Daoy (cell line): ENCODE measurements at regions not wholly inside any gene's neighbourhood (a gene's known extent, or its start where the extent isn't known, plus 50 kb on each side); places are given as distances from the start of the nearest gene placed in this dataset.
A peak's percentile ranks its signal among the peaks of the same experiment; 100 is the strongest.
"Not testable (repeated sequence)": the region's sequence is repeated elsewhere in the genome, so short reads cannot be mapped to it uniquely, and the experiment has no call there.

Experiments
- DNase-seq: peaks from one replicate; pipeline ENCODE4 v3.0.0-alpha.2; 2015; ENCODE audit warnings: low read depth

- DNase-seq = no peak
Measured at GRCh38 chr3:184477940-184478339, 83.6 kb upstream of the EPHB3 start.

- DNase-seq = no peak
Measured at GRCh38 chr3:184479426-184480126, 82.0 kb upstream of the EPHB3 start.

GRCh38 chr3:184480831-184481230 is 80.8 kb upstream of the EPHB3 start:
- DNase-seq = no peak

DNA sequence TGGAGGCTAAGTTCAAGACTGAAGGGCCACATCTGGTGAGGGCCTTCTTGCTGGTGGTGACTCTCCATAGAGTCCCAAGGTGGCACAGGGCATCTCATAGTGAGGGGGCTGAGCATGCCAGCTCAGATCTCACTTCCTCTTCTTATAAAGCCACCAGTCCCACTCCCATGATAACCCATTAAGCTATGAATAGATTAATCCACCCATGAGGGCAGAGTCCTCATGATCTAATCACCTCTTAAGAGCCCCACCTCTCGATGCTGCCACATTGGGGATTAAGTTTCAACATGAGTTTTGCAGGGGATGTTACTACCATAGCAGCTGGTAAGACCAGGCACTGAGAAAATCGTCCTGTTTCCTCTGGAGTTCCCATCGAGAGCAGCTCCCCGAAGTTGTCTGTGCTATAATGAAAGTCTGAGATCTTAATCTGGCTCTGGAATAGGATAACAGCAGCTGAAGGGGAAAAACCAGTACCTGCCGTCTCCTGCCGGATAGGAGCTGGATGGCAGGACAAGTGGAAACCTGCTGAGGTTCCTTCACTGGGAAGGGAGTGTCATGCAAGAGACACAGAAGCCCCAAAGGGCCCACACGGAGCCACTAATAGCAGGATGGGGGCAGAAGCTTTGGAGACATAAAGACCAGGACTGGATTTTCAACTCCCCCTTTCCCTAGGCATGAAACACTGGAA is 79.5 kb upstream of the EPHB3 start:
- DNase-seq = no peak

- no peak for DNase-seq
Measured at GRCh38 chr3:184485241-184485640, 76.3 kb upstream of the EPHB3 start.

DNA sequence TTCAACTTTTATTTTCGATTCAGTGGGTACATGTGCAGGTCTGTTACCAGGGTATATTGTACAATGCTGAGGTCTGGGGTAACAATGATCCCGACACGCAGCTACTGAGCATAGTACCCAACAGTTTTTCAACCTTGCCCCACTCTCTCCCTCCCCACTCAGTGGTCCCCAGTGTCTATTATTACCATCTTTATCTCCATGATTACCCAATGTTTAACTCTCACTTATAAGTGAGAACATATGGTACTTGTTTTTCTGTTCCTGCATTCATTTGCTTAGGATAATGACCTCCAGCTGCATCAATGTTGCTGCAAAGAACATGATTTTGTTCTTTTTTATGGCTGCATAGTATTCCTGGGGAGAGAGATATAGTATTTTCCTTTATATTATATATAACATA is 75.7 kb upstream of the EPHB3 start:
- DNase-seq = no peak

DNA sequence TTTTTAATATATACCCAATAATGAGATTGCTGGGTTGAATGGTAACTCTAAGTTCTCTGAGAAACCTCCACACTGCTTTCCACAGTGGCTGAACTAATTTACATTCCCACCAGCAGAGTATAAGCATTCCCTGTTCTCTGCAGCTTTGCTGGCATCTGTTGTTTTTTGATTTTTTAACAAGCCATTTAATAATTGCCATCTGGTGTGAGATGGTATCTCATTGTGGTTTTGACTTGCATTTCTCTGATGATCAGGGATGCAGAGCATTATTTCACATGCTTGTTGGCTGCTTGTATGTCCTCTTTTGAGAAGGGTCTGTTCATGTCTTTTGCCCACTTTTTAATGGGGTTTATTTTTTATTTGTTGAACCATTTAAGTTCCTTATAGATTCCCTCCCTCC is 75.0 kb upstream of the EPHB3 start:
- no peak for DNase-seq

DNA sequence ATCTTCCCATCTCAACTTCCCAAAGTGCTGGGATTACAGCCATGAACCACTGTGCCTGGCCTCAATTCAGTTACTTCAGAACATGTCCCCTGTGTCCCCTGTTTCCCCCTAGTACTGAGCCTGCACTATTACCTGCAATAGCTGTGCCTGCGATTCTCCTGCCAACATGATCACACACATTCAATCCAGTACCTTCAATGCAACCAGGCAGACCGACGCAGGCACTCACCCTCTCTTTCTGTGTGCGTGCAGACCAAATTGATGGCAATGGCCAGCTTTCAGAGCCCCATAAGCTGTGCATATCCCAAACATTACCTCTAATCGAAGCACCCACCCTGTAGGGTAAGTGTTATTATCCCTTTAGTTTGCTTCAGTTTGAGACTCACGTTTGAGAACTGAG is 73.0 kb upstream of the EPHB3 start:
- DNase-seq = no peak

DNA sequence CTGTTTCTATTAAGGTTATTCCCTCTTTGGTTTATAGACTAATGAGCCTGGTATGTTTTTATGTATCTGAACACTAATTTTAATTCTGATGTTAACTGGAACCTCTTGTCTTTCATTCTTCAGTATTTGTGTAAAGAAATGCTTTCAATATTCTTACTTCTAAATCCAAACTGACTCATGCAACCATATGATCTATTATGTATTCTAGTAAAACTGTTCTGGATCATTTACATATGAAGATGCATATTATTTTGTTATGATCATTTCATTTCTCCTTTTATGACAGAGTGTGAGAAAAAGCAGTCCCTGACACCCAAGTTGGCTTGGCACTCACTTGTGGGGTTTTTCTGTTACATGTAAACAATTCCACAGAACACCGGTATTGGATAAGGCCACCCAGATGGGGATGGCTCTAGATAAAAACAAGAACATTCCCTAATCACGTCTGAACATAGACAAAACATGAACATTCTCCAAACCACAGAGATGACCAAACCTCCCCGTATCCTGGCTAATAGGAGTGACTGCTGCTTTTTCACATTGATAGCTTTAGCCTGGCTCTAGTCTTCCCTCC is 72.2 kb upstream of the EPHB3 start:
- DNase-seq = peak; percentile 58

DNA sequence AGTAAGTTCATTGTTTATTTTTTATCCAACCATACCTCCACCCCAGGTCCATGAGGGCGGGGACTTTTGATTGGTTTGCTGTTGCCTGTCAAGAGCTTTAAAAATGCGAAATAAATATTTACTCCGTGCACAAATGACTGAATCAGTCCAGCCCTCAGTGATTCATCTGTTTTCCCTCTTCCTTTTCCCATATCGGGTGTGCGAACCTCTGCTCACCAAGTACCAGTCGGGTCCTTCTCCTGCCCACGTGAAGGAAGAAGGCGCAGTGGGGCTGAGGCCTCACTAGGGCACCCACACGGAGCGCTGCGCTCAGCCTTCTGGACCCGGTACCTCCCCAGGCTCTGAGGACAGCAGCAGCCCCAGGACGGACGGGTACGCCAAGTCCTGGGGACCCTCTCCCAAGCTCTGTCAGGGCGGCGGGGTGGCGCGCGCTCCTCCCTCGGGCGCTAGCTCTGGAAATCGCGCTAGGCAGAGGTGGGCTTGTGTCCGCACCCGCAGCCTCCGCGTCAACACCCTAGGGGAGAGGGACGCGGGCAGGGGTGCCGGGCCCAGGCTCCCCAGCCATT is 70.5 kb upstream of the EPHB3 start:
- peak; percentile 69 for DNase-seq

- no peak for DNase-seq
Measured at GRCh38 chr3:184491867-184492615, 69.5 kb upstream of the EPHB3 start.

GRCh38 chr3:184496933-184497332 is 64.7 kb upstream of the EPHB3 start:
- DNase-seq = no peak

GRCh38 chr3:184497804-184498203 is 63.8 kb upstream of the EPHB3 start:
- no peak for DNase-seq

GRCh38 chr3:184498986-184499606 is 62.5 kb upstream of the EPHB3 start:
- DNase-seq = no peak

DNA sequence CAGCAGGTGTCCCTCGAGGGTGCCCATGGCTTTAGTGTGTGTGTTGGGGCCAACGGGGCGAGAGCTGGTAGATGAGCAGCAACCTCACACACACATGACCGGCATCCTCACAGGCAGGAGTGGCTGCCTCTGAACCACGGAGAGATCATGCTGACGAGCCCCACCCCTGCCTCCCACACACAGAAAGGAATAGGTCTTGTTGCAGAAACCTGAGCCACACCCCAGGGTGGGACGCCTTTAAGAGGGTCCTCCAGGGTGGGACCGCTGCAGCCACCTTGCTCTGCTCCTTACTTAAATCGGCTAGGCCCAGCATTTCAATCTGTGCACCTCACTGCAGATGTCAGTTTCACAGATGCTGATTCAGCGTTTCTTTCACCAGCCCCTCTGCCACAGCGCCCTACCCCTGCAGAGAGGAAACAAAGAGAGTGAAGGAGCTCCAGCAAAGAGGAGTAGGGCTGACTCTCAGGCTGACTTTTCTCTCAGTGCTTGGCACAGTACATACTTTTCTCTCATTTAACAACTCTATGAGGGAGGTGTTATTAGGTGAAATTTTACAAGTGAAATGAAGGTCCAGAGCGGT is 61.2 kb upstream of the EPHB3 start:
- no peak for DNase-seq

GRCh38 chr3:184502123-184502667 is 59.4 kb upstream of the EPHB3 start:
- no peak for DNase-seq

GRCh38 chr3:184502841-184503240 is 58.7 kb upstream of the EPHB3 start:
- DNase-seq = not testable (repeated sequence)

DNA sequence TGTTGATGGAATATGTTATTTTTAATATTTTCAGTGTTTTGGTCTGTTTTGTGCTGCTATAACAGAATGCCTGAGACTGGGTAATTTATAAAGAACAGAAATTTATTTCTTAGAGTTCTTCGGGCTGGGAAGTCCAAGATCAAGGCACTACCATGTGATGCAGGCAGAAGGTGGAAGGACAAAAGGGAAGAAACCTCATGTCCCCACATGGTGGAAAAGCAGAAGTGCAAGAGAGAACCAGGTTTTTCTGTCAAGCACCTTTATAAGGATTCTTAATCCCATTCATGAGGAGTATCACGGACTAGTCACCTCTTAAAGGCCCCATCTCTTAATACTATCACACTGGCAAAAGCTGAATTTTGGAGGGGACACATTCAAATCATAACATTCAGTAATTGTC is 57.9 kb upstream of the EPHB3 start:
- DNase-seq = no peak

GRCh38 chr3:184505076-184505878 is 56.3 kb upstream of the EPHB3 start:
- peak; percentile 47 for DNase-seq

DNA sequence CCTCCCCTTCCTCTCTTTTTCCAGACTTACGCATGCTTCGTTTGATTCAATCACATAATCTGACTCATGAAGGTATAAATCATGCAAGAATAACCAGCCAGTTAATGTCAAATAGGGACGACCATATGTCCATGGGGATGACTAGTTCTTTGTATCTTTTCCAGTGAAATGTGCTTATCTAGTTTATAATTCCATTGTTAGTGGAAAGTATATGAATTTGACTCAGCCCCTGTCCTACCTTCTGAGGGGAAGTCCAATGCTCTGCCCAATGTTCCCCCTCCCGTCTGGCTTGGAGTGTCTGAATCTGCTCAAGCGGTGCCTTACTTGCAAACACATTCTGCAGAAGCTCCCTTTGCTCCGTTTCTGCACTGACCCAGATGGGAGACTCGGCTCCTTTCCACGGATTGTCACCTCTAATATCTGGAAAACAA is 55.0 kb upstream of the EPHB3 start:
- peak; percentile 52 for DNase-seq
